Activated CD8-positive, alpha-beta T cell treated with anti-CD3 and anti-CD28 coated beads for 36 hours (primary cell): ENCODE measurements at regions not wholly inside any gene's neighbourhood (a gene's known extent, or its start where the extent isn't known, plus 50 kb on each side); places are given as distances from the start of the nearest gene placed in this dataset.

Experiments
- ATAC-seq: fragments of 200-7000 bp; cut with Tn5 transposase; one replicate; pipeline ENCODE4 v1.10.0; 2021; ENCODE audit warnings: mild to moderate bottlenecking, moderate library complexity
- CTCF ChIA-PET: fragments of 350-600 bp; sonication (Branson Sonifier 250); formaldehyde crosslinking; loops from one replicate; lab custom pipeline; 2021; ENCODE audit warnings: antibody characterized with exemption; lab: Charles Lee
- POLR2A ChIA-PET: fragments of 350-600 bp; sonication (Branson Sonifier 250); formaldehyde crosslinking; loops from one replicate; lab custom pipeline; 2021; ENCODE audit warnings: antibody characterized with exemption; lab: Charles Lee
- DNase-seq: peaks from one replicate; pipeline ENCODE4 v3.0.0-alpha.2; 2020
- H3K27ac Mint-ChIP-seq: one replicate; pipeline ENCODE4 v1.8.0; 2021; ENCODE audit warnings: mild to moderate bottlenecking, mixed read lengths
- H3K27me3 Mint-ChIP-seq: one replicate; pipeline ENCODE4 v1.8.0; 2021; ENCODE audit warnings: mixed read lengths
- H3K36me3 Mint-ChIP-seq: one replicate; pipeline ENCODE4 v1.8.0; 2021; ENCODE audit warnings: low read depth, mixed read lengths
- H3K4me1 Mint-ChIP-seq: one replicate; pipeline ENCODE4 v1.8.0; 2021; ENCODE audit warnings: low read depth, mixed read lengths
- H3K4me3 Mint-ChIP-seq: one replicate; pipeline ENCODE4 v1.8.0; 2021; ENCODE audit warnings: mild to moderate bottlenecking, moderate library complexity, mixed read lengths
- H3K9me3 Mint-ChIP-seq: one replicate; pipeline ENCODE4 v1.8.0; 2021; ENCODE audit warnings: mixed read lengths
- CTCF ChIP-seq: fragments of 200-600 bp; IDR thresholded peaks from one replicate; pipeline ENCODE4 v1.8.0; 2022; ENCODE audit warnings: antibody characterized with exemption, mild to moderate bottlenecking
- intact Hi-C: fragments of 100-400 bp; cut with micrococcal nuclease; formaldehyde crosslinking; loops from one replicate; pipeline ENCODE4 v1.10.0; 2022

- ChIA-PET CTCF (no interaction called here), POLR2A (no interaction called here)
- Mint-ChIP-seq H3K36me3 (no peaks in the 10 kb centered on the region), H3K27me3 (no peaks in the 10 kb centered on the region), H3K9me3 (peaks cover 8% of the 10 kb centered on the region), H3K27ac (no peak overlapping the region), H3K4me1 (peaks cover 8% of the 10 kb centered on the region), H3K4me3 (no peak overlapping the region)
- no peak for TF ChIP-seq CTCF
- DNase-seq: no peak
- ATAC-seq: no peak
- intact Hi-C loops: no loop called here
These were observed 86.1 kb upstream of the FZD10 start for GRCh38 chr12:130076126-130076525.

GRCh38 chr12:130076752-130077151 lies 85.5 kb upstream of the FZD10 start:
- H3K4me1 Mint-ChIP-seq: peaks cover 8% of the 10 kb centered on the region
- no peak overlapping the region for H3K4me3 Mint-ChIP-seq
- ChIA-PET POLR2A (no interaction called here), CTCF (interaction anchor here (0.7 kb wide), 1 partner anchor 10 kb away, joined by 3 read pairs; no protein-coding TSS in a partner anchor)
- ATAC-seq (no peak), DNase-seq (no peak)
- TF ChIP-seq CTCF: no peak
- no peaks in the 10 kb centered on the region for H3K27me3 Mint-ChIP-seq
- intact Hi-C loops: no loop called here
- no peak overlapping the region for H3K27ac Mint-ChIP-seq
- H3K36me3 Mint-ChIP-seq: no peaks in the 10 kb centered on the region
- H3K9me3 Mint-ChIP-seq: peaks cover 8% of the 10 kb centered on the region

- no peak for ATAC-seq
- ChIA-PET CTCF (no interaction called here), POLR2A (no interaction called here)
- H3K27ac Mint-ChIP-seq: no peak overlapping the region
- H3K36me3 Mint-ChIP-seq: no peaks in the 10 kb centered on the region
- peaks cover 8% of the 10 kb centered on the region for H3K4me1 Mint-ChIP-seq
- no peaks in the 10 kb centered on the region for H3K27me3 Mint-ChIP-seq
- no peak overlapping the region for H3K4me3 Mint-ChIP-seq
- TF ChIP-seq CTCF: no peak
- intact Hi-C loops: no loop called here
- peaks cover 8% of the 10 kb centered on the region for H3K9me3 Mint-ChIP-seq
- no peak for DNase-seq
These were observed 83.4 kb upstream of the FZD10 start for GRCh38 chr12:130078852-130079251.

GRCh38 chr12:130079279-130079678 lies 83.0 kb upstream of the FZD10 start:
- intact Hi-C loops: no loop called here
- ChIA-PET POLR2A (no interaction called here), CTCF (no interaction called here)
- no peak for TF ChIP-seq CTCF
- no peaks in the 10 kb centered on the region for H3K27me3 Mint-ChIP-seq
- H3K4me1 Mint-ChIP-seq: peaks cover 8% of the 10 kb centered on the region
- no peak overlapping the region for H3K27ac Mint-ChIP-seq
- DNase-seq (no peak), ATAC-seq (no peak)
- H3K4me3 Mint-ChIP-seq: no peak overlapping the region
- H3K9me3 Mint-ChIP-seq: peaks cover 8% of the 10 kb centered on the region
- no peaks in the 10 kb centered on the region for H3K36me3 Mint-ChIP-seq

- ChIA-PET POLR2A (no interaction called here), CTCF (no interaction called here)
- H3K27me3 Mint-ChIP-seq: no peaks in the 10 kb centered on the region
- intact Hi-C loops: no loop called here
- no peak for TF ChIP-seq CTCF
- peaks cover 8% of the 10 kb centered on the region for H3K9me3 Mint-ChIP-seq
- H3K27ac Mint-ChIP-seq: no peak overlapping the region
- peaks cover 8% of the 10 kb centered on the region for H3K4me1 Mint-ChIP-seq
- ATAC-seq: no peak
- DNase-seq: no peak
- no peak overlapping the region for H3K4me3 Mint-ChIP-seq
- no peaks in the 10 kb centered on the region for H3K36me3 Mint-ChIP-seq
These were observed 82.1 kb upstream of the FZD10 start for GRCh38 chr12:130080205-130080604.
